MM.1S (cell line): ENCODE measurements at regions not wholly inside any gene's neighbourhood (a gene's known extent, or its start where the extent isn't known, plus 50 kb on each side); places are given as distances from the start of the nearest gene placed in this dataset.

ENCODE experiments used
- EZH2 ChIP-seq: fragments of 300-600 bp; sonication (generic); optimal IDR thresholded peaks from 2 replicates; pipeline ENCODE3; 2017; ENCODE audit warnings: low read depth, mild to moderate bottlenecking, antibody characterized with exemption, low read length, mixed read lengths
- EZH2phosphoT487 ChIP-seq: fragments of 300-600 bp; sonication (generic); IDR thresholded peaks from 2 replicates; pipeline ENCODE4 v1.6.1; 2018; ENCODE audit warnings: antibody characterized with exemption, low read length
- TF ChIP-seq, protein P1 (sequence below): fragments of 300-600 bp; sonication (generic); IDR thresholded peaks from 2 replicates; pipeline ENCODE4 v1.5.1; 2016; ENCODE audit warnings: antibody characterized with exemption, low read length, mixed read lengths

GRCh38 chr15:26156051-26156450 lies 292.9 kb upstream of the ATP10A start:
- TF ChIP-seq, protein P1, sequence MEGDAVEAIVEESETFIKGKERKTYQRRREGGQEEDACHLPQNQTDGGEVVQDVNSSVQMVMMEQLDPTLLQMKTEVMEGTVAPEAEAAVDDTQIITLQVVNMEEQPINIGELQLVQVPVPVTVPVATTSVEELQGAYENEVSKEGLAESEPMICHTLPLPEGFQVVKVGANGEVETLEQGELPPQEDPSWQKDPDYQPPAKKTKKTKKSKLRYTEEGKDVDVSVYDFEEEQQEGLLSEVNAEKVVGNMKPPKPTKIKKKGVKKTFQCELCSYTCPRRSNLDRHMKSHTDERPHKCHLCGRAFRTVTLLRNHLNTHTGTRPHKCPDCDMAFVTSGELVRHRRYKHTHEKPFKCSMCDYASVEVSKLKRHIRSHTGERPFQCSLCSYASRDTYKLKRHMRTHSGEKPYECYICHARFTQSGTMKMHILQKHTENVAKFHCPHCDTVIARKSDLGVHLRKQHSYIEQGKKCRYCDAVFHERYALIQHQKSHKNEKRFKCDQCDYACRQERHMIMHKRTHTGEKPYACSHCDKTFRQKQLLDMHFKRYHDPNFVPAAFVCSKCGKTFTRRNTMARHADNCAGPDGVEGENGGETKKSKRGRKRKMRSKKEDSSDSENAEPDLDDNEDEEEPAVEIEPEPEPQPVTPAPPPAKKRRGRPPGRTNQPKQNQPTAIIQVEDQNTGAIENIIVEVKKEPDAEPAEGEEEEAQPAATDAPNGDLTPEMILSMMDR = no peak
- TF ChIP-seq EZH2phosphoT487 (no peak), EZH2 (no peak)
